ENCODE measurements at regions not wholly inside any gene's neighbourhood (a gene's known extent, or its start where the extent isn't known, plus 50 kb on each side); places are given as distances from the start of the nearest gene placed in this dataset.
"Not testable (repeated sequence)": the region's sequence is repeated elsewhere in the genome, so short reads cannot be mapped to it uniquely, and the experiment has no call there.

GRCh38 chrX:84858771-84859170 is 144.9 kb upstream of the APOOL start:
- DNase-seq (ENCODE audit: low spot score), result not testable (repeated sequence)

- no peak for DNase-seq (ENCODE audit: low spot score)
These were observed 138.6 kb upstream of the APOOL start for GRCh38 chrX:84865113-84865512.

- not testable (repeated sequence) for DNase-seq (ENCODE audit: low spot score)
These were observed 133.4 kb upstream of the APOOL start for GRCh38 chrX:84870281-84870680.

- not testable (repeated sequence) for DNase-seq (ENCODE audit: low spot score)
These were observed 131.4 kb upstream of the APOOL start for GRCh38 chrX:84872160-84872771.

- DNase-seq (ENCODE audit: low spot score), result no peak
These were observed 130.5 kb upstream of the APOOL start for GRCh38 chrX:84873176-84873575.

GRCh38 chrX:84876876-84877275 is 126.8 kb upstream of the APOOL start:
- DNase-seq (ENCODE audit: low spot score), result no peak

- DNase-seq (ENCODE audit: low spot score), result no peak
These were observed 109.8 kb upstream of the APOOL start for GRCh38 chrX:84893897-84894296.

- peak; percentile 8 for DNase-seq (ENCODE audit: low spot score)
These were observed 96.2 kb upstream of the APOOL start for GRCh38 chrX:84907324-84907968.

- no peak for DNase-seq (ENCODE audit: low spot score)
These were observed 94.5 kb upstream of the APOOL start for GRCh38 chrX:84909151-84909550.

- DNase-seq (ENCODE audit: low spot score), result no peak
These were observed 79.1 kb upstream of the APOOL start for GRCh38 chrX:84924624-84925023.

GRCh38 chrX:84932814-84933213 is 70.9 kb upstream of the APOOL start:
- DNase-seq (ENCODE audit: low spot score), result no peak

GRCh38 chrX:84933956-84934556 is 69.6 kb upstream of the APOOL start:
- no peak for DNase-seq (ENCODE audit: low spot score)
